ENCODE measurements at regions not wholly inside any gene's neighbourhood (a gene's known extent, or its start where the extent isn't known, plus 50 kb on each side); places are given as distances from the start of the nearest gene placed in this dataset.
A peak's percentile ranks its signal among the peaks of the same experiment; 100 is the strongest.
"Not testable (repeated sequence)": the region's sequence is repeated elsewhere in the genome, so short reads cannot be mapped to it uniquely, and the experiment has no call there.

- no peak overlapping the region for H3K4me3 ChIP-seq
- H3K36me3 ChIP-seq = no peaks in the 10 kb centered on the region
- DNase-seq (ENCODE audit: low spot score) = no peak
- TF ChIP-seq CTCF (IDR thresholded peaks at IDR 0.05) = no peak
- no peaks in the 10 kb centered on the region for H3K4me1 ChIP-seq
- no peaks in the 10 kb centered on the region for H3K27me3 ChIP-seq
- H3K9me3 ChIP-seq = no peaks in the 10 kb centered on the region
- no peak overlapping the region for H3K27ac ChIP-seq
Observed at GRCh38 chr4:86461849-86462248, 102.0 kb upstream of the MAPK10 start.

- H3K9me3 ChIP-seq = no peaks in the 10 kb centered on the region
- H3K27me3 ChIP-seq = no peaks in the 10 kb centered on the region
- H3K4me1 ChIP-seq = no peaks in the 10 kb centered on the region
- H3K27ac ChIP-seq = no peak overlapping the region
- no peak overlapping the region for H3K4me3 ChIP-seq
- DNase-seq (ENCODE audit: low spot score) = no peak
- no peak for TF ChIP-seq CTCF (IDR thresholded peaks at IDR 0.05)
- H3K36me3 ChIP-seq = no peaks in the 10 kb centered on the region
Observed at GRCh38 chr4:86472377-86473019, 112.6 kb upstream of the MAPK10 start.

- not testable (repeated sequence) for H3K36me3 ChIP-seq; DNase-seq (ENCODE audit: low spot score); H3K9me3 ChIP-seq; H3K27ac ChIP-seq; H3K4me1 ChIP-seq; H3K4me3 ChIP-seq; H3K27me3 ChIP-seq
Observed at GRCh38 chr4:86478151-86478550, 116.0 kb upstream of the PTPN13 start.

GRCh38 chr4:86481440-86481839 is 112.7 kb upstream of the PTPN13 start:
- Histone ChIP-seq H3K4me1 (no peaks in the 10 kb centered on the region), H3K36me3 (no peaks in the 10 kb centered on the region)
- TF ChIP-seq CTCF (IDR thresholded peaks at IDR 0.05) = no peak

GRCh38 chr4:86482306-86483172 is 111.6 kb upstream of the PTPN13 start:
- no peak for DNase-seq (ENCODE audit: low spot score)
- TF ChIP-seq CTCF (IDR thresholded peaks at IDR 0.05) = peak in 1 of 2 donors; percentile 26

More at GRCh38 chr4:86481440-86481839, 112.7 kb upstream of the PTPN13 start:
- DNase-seq (ENCODE audit: low spot score) = no peak
- H3K4me3 ChIP-seq = no peak overlapping the region
- no peaks in the 10 kb centered on the region for H3K9me3 ChIP-seq
- H3K27me3 ChIP-seq = no peaks in the 10 kb centered on the region
- no peak overlapping the region for H3K27ac ChIP-seq

GRCh38 chr4:86483173-86483490 is 111.0 kb upstream of the PTPN13 start:
- no peaks in the 10 kb centered on the region for H3K27me3 ChIP-seq
- H3K4me1 ChIP-seq = no peaks in the 10 kb centered on the region
- H3K4me3 ChIP-seq = no peak overlapping the region
- TF ChIP-seq CTCF (IDR thresholded peaks at IDR 0.05) = no peak
- H3K9me3 ChIP-seq = no peaks in the 10 kb centered on the region
- no peaks in the 10 kb centered on the region for H3K36me3 ChIP-seq
- H3K27ac ChIP-seq = no peak overlapping the region
- no peak for DNase-seq (ENCODE audit: low spot score)

More at GRCh38 chr4:86482306-86483172, 111.6 kb upstream of the PTPN13 start:
- peak overlapping the region in 1 of 2 donors; percentile 13 for H3K4me3 ChIP-seq
- no peaks in the 10 kb centered on the region for H3K4me1 ChIP-seq
- no peaks in the 10 kb centered on the region for H3K36me3 ChIP-seq
- H3K27ac ChIP-seq = no peak overlapping the region
- H3K27me3 ChIP-seq = no peaks in the 10 kb centered on the region
- H3K9me3 ChIP-seq = no peaks in the 10 kb centered on the region

All from right atrium auricular region (tissue), 2 donors.